GM23338 (cell line): ENCODE measurements at regions not wholly inside any gene's neighbourhood (a gene's known extent, or its start where the extent isn't known, plus 50 kb on each side); places are given as distances from the start of the nearest gene placed in this dataset.

ENCODE experiments used
- ATAC-seq: fragments of 200-7000 bp; cut with Tn5 transposase; 3 replicates; pipeline ENCODE4 v1.9.1; 2020
- DNase-seq: peaks from one replicate; pipeline ENCODE4 v3.0.0-alpha.2; 2015; ENCODE audit warnings: low spot score
- H2AFZ ChIP-seq: fragments of 200-600 bp; sonication (generic); 2 replicates; pipeline ENCODE4 v1.8.0; 2016; ENCODE audit warnings: antibody characterized with exemption, mild to moderate bottlenecking, moderate library complexity
- H3F3A ChIP-seq: fragments of 200-600 bp; sonication (generic); replicated peaks from 2 replicates; pipeline ENCODE4 v1.8.0; 2017; ENCODE audit warnings: antibody characterized with exemption, mixed run types, low read depth
- H3K27ac ChIP-seq: fragments of 200-600 bp; sonication (generic); 2 replicates; pipeline ENCODE4 v1.6.1; 2016; ENCODE audit warnings: low read depth
- H3K27me3 ChIP-seq: fragments of 200-600 bp; sonication (generic); 2 replicates; pipeline ENCODE4 v1.8.0; 2016; ENCODE audit warnings: mild to moderate bottlenecking, mixed run types, moderate library complexity; ENCODE audit not compliant: insufficient read depth
- H3K36me3 ChIP-seq: fragments of 200-600 bp; sonication (generic); 2 replicates; pipeline ENCODE4 v1.8.0; 2016; ENCODE audit warnings: mild to moderate bottlenecking; ENCODE audit not compliant: insufficient read depth
- H3K4me1 ChIP-seq: fragments of 200-600 bp; sonication (generic); 2 replicates; pipeline ENCODE4 v1.8.0; 2016; ENCODE audit warnings: mild to moderate bottlenecking, moderate library complexity; ENCODE audit not compliant: insufficient read depth
- H3K4me2 ChIP-seq: fragments of 200-600 bp; sonication (generic); 2 replicates; pipeline ENCODE4 v1.7.1; 2017; ENCODE audit warnings: mixed run types
- H3K4me3 ChIP-seq: fragments of 200-600 bp; sonication (generic); 2 replicates; pipeline ENCODE4 v1.6.1; 2016; ENCODE audit warnings: mixed run types
- H3K79me2 ChIP-seq: fragments of 200-600 bp; sonication (generic); replicated peaks from 2 replicates; pipeline ENCODE4 v1.8.0; 2017; ENCODE audit warnings: mild to moderate bottlenecking; ENCODE audit not compliant: insufficient read depth
- H3K9me2 ChIP-seq: fragments of 200-600 bp; sonication (generic); 2 replicates; pipeline ENCODE4 v1.8.0; 2017; ENCODE audit not compliant: insufficient read depth
- H4K20me1 ChIP-seq: fragments of 200-600 bp; sonication (generic); replicated peaks from 2 replicates; pipeline ENCODE4 v1.8.0; 2017; ENCODE audit warnings: mild to moderate bottlenecking; ENCODE audit not compliant: insufficient read depth
- H3K27ac Mint-ChIP-seq: 2 replicates; pipeline ENCODE4 v1.8.0; 2020; ENCODE audit warnings: inconsistent platforms, mild to moderate bottlenecking, moderate library complexity, mixed read lengths
- H3K27me3 Mint-ChIP-seq: 3 replicates; pipeline ENCODE4 v1.8.0; 2022; ENCODE audit warnings: low read depth, mild to moderate bottlenecking, moderate library complexity, mixed read lengths, inconsistent platforms; ENCODE audit not compliant: insufficient read depth, poor library complexity
- H3K36me3 Mint-ChIP-seq: 3 replicates; pipeline ENCODE4 v1.8.0; 2021; ENCODE audit warnings: low read depth, mild to moderate bottlenecking, inconsistent platforms, moderate library complexity, mixed read lengths
- H3K4me1 Mint-ChIP-seq: 3 replicates; pipeline ENCODE4 v1.8.0; 2020; ENCODE audit warnings: mild to moderate bottlenecking, inconsistent platforms, mixed read lengths
- H3K4me3 Mint-ChIP-seq: 3 replicates; pipeline ENCODE4 v1.8.0; 2021; ENCODE audit warnings: moderate library complexity, mild to moderate bottlenecking, inconsistent platforms, mixed read lengths
- H3K9me3 Mint-ChIP-seq: 3 replicates; pipeline ENCODE4 v1.8.0; 2020; ENCODE audit warnings: moderate library complexity, mild to moderate bottlenecking, inconsistent platforms, mixed read lengths
- CREB1 ChIP-seq: fragments of 250-450 bp; sonication (Bioruptor Pico); IDR thresholded peaks from 2 replicates; pipeline ENCODE4 v1.5.0; 2020; ENCODE audit warnings: low read depth, mild to moderate bottlenecking, moderate library complexity
- CTCF ChIP-seq, 2 experiments: fragments of 200-600 bp in 1 of 2; sonication (generic) in 1 of 2; conservative IDR thresholded peaks; 2 replicates each; pipeline versions ENCODE4 v1.5.1 to v1.6.1; 2016 to 2017; ENCODE audit warnings: antibody characterized with exemption in 2 of 2, low read depth in 2 of 2, mild to moderate bottlenecking in 2 of 2, moderate library complexity in 1 of 2
- ETS1 ChIP-seq: IDR thresholded peaks from 2 replicates; pipeline ENCODE4 v1.6.1; 2016; ENCODE audit warnings: antibody characterized with exemption
- EZH2 ChIP-seq: fragments of 200-600 bp; sonication (generic); IDR thresholded peaks from one replicate; pipeline ENCODE4 v1.8.0; 2017; ENCODE audit warnings: antibody characterized with exemption, mild to moderate bottlenecking, low read depth; ENCODE audit not compliant: unreplicated experiment
- EZH2phosphoT487 ChIP-seq: fragments of 200-600 bp; sonication (generic); IDR thresholded peaks from one replicate; pipeline ENCODE4 v1.8.1; 2018; ENCODE audit warnings: antibody characterized with exemption; ENCODE audit not compliant: unreplicated experiment
- JUNB ChIP-seq: IDR thresholded peaks from one replicate; pipeline ENCODE4 v1.6.1; 2016; ENCODE audit warnings: antibody characterized with exemption; ENCODE audit not compliant: unreplicated experiment
- NANOG ChIP-seq: IDR thresholded peaks from 2 replicates; pipeline ENCODE4 v1.6.1; 2016; ENCODE audit warnings: antibody characterized with exemption, borderline replicate concordance
- POLR2AphosphoS5 ChIP-seq: IDR thresholded peaks from 2 replicates; pipeline ENCODE4 v1.6.1; 2016; ENCODE audit warnings: antibody characterized with exemption, low read depth
- REST ChIP-seq: IDR thresholded peaks from one replicate; pipeline ENCODE4 v1.6.1; 2018; ENCODE audit warnings: antibody characterized with exemption; ENCODE audit not compliant: unreplicated experiment
- STAT1 ChIP-seq: IDR thresholded peaks from one replicate; pipeline ENCODE4 v1.6.1; 2016; ENCODE audit warnings: antibody characterized with exemption; ENCODE audit not compliant: unreplicated experiment
- ZNF114 ChIP-seq: fragments of 250-450 bp; sonication (Bioruptor Pico); IDR thresholded peaks from 2 replicates; pipeline ENCODE4 v1.5.0; 2020; ENCODE audit warnings: mild to moderate bottlenecking, moderate library complexity
- ZNF331 ChIP-seq: fragments of 250-450 bp; sonication (Bioruptor Pico); IDR thresholded peaks from 2 replicates; pipeline ENCODE4 v1.5.0; 2020; ENCODE audit warnings: low read depth, mild to moderate bottlenecking, moderate library complexity
- ZNF462 ChIP-seq: fragments of 250-450 bp; sonication (Bioruptor Pico); IDR thresholded peaks from 2 replicates; pipeline ENCODE4 v1.5.0; 2020; ENCODE audit warnings: mild to moderate bottlenecking, moderate library complexity

- H3K9me3 Mint-ChIP-seq = peaks cover 19% of the 10 kb centered on the region
- no peak overlapping the region for H3K4me3 Mint-ChIP-seq
- H3K27ac Mint-ChIP-seq = no peak overlapping the region
- peaks cover 18% of the 10 kb centered on the region; the same call in 2 of the 3 replicates for H3K36me3 Mint-ChIP-seq
- Histone ChIP-seq H3K36me3 (peaks cover 3% of the 10 kb centered on the region; the same call in 1 of the 2 replicates), H2AFZ (no peak overlapping the region), H3K27ac (no peak overlapping the region), H3K79me2 (no peaks in the 10 kb centered on the region), H3K4me1 (no peaks in the 10 kb centered on the region), H3K27me3 (no peaks in the 10 kb centered on the region), H3K9me2 (peaks cover 3% of the 10 kb centered on the region; the same call in 1 of the 2 replicates), H3F3A (no peaks in the 10 kb centered on the region), H3K4me2 (no peak overlapping the region), H3K4me3 (no peak overlapping the region), H4K20me1 (no peaks in the 10 kb centered on the region)
- ATAC-seq = no peak
- TF ChIP-seq ZNF462 (CRISPR knock-in tag) = no peak
- TF ChIP-seq POLR2AphosphoS5 = no peak
- no peak for TF ChIP-seq ETS1
- no peak for TF ChIP-seq CREB1 (CRISPR knock-in tag)
- TF ChIP-seq ZNF331 = no peak
- TF ChIP-seq REST = no peak
- TF ChIP-seq NANOG = no peak
- no peak for TF ChIP-seq ZNF114 (CRISPR knock-in tag)
- TF ChIP-seq CTCF (conservative IDR thresholded peaks at IDR 0.05; ENCODE audit: low read depth in 2 of 2) = no peak
- no peak for TF ChIP-seq STAT1
- TF ChIP-seq EZH2 = no peak
- no peak for TF ChIP-seq EZH2phosphoT487
- TF ChIP-seq JUNB = no peak
- H3K27me3 Mint-ChIP-seq = no peaks in the 10 kb centered on the region
- no peak for DNase-seq
- no peaks in the 10 kb centered on the region for H3K4me1 Mint-ChIP-seq
Observed at GRCh38 chr2:62654876-62655359, 50.6 kb upstream of the EHBP1 start.
